Retina (tissue), 1 donor: ENCODE measurements at regions not wholly inside any gene's neighbourhood (a gene's known extent, or its start where the extent isn't known, plus 50 kb on each side); places are given as distances from the start of the nearest gene placed in this dataset.
"Not testable (repeated sequence)": the region's sequence is repeated elsewhere in the genome, so short reads cannot be mapped to it uniquely, and the experiment has no call there.

Experiments used
- DNase-seq: peaks from one replicate; pipeline ENCODE4 v3.0.0-alpha.2; 2016

GRCh38 chr2:194591192-194591591 lies 1065.8 kb upstream of the SLC39A10 start:
- no peak for DNase-seq

- DNase-seq = no peak
Measured at GRCh38 chr2:194587739-194588270, 1069.2 kb upstream of the SLC39A10 start.

- no peak for DNase-seq
Measured at GRCh38 chr2:194567661-194568017, 1089.4 kb upstream of the SLC39A10 start.

- DNase-seq = no peak
Measured at GRCh38 chr2:194566907-194567660, 1089.9 kb upstream of the SLC39A10 start.

GRCh38 chr2:194564422-194564821 lies 1092.6 kb upstream of the SLC39A10 start:
- DNase-seq = no peak

GRCh38 chr2:194562329-194562728 lies 1094.7 kb upstream of the SLC39A10 start:
- no peak for DNase-seq

- no peak for DNase-seq
Measured at GRCh38 chr2:194559964-194560363, 1097.1 kb upstream of the SLC39A10 start.

- DNase-seq = no peak
Measured at GRCh38 chr2:194559523-194559922, 1097.5 kb upstream of the SLC39A10 start.

- no peak for DNase-seq
Measured at GRCh38 chr2:194557993-194558392, 1099.0 kb upstream of the SLC39A10 start.

GRCh38 chr2:194556629-194557028 lies 1100.4 kb upstream of the SLC39A10 start:
- DNase-seq = no peak

- DNase-seq = no peak
Measured at GRCh38 chr2:194553980-194554379, 1103.0 kb upstream of the SLC39A10 start.

GRCh38 chr2:194550702-194551101 lies 1106.3 kb upstream of the SLC39A10 start:
- DNase-seq = no peak

- DNase-seq = no peak
Measured at GRCh38 chr2:194549387-194549786, 1107.6 kb upstream of the SLC39A10 start.

GRCh38 chr2:194545978-194546377 lies 1111.0 kb upstream of the SLC39A10 start:
- no peak for DNase-seq

GRCh38 chr2:194539425-194539824 lies 1117.6 kb upstream of the SLC39A10 start:
- no peak for DNase-seq

- no peak for DNase-seq
Measured at GRCh38 chr2:194526121-194526520, 1130.9 kb upstream of the SLC39A10 start.

GRCh38 chr2:194514281-194514680 lies 1142.7 kb upstream of the SLC39A10 start:
- DNase-seq = no peak

GRCh38 chr2:194511070-194511469 lies 1146.0 kb upstream of the SLC39A10 start:
- DNase-seq = not testable (repeated sequence)

GRCh38 chr2:194504876-194505275 lies 1152.2 kb upstream of the SLC39A10 start:
- not testable (repeated sequence) for DNase-seq

- no peak for DNase-seq
Measured at GRCh38 chr2:194495046-194495445, 1162.0 kb upstream of the SLC39A10 start.

- DNase-seq = no peak
Measured at GRCh38 chr2:194494401-194494800, 1162.6 kb upstream of the SLC39A10 start.

- no peak for DNase-seq
Measured at GRCh38 chr2:194491409-194492115, 1165.5 kb upstream of the SLC39A10 start.

- DNase-seq = no peak
Measured at GRCh38 chr2:194486326-194486725, 1170.7 kb upstream of the SLC39A10 start.

GRCh38 chr2:194483041-194483440 lies 1174.0 kb upstream of the SLC39A10 start:
- DNase-seq = no peak
